Left kidney (tissue), 1 donor: ENCODE measurements at regions not wholly inside any gene's neighbourhood (a gene's known extent, or its start where the extent isn't known, plus 50 kb on each side); places are given as distances from the start of the nearest gene placed in this dataset.

Source experiments
- DNase-seq: peaks from one replicate; pipeline ENCODE4 v3.0.0-alpha.2; 2013

- no peak for DNase-seq
Observed at GRCh38 chr9:120291050-120291449, 288.9 kb downstream of the CDK5RAP2 start.

GRCh38 chr9:120289990-120290975, 289.7 kb downstream of the CDK5RAP2 start:
- no peak for DNase-seq

GRCh38 chr9:120289098-120289497, 290.9 kb downstream of the CDK5RAP2 start:
- DNase-seq = no peak

- DNase-seq = no peak
Observed at GRCh38 chr9:120286530-120286929, 293.4 kb downstream of the CDK5RAP2 start.

- peak; percentile 2 for DNase-seq
Observed at GRCh38 chr9:120284821-120285220, 295.1 kb downstream of the CDK5RAP2 start.

- no peak for DNase-seq
Observed at GRCh38 chr9:120281665-120282064, 298.3 kb downstream of the CDK5RAP2 start.

GRCh38 chr9:120267929-120268328, 312.0 kb downstream of the CDK5RAP2 start:
- DNase-seq = no peak

GRCh38 chr9:120265791-120266190, 314.2 kb downstream of the CDK5RAP2 start:
- no peak for DNase-seq

GRCh38 chr9:120264528-120264927, 315.4 kb downstream of the CDK5RAP2 start:
- DNase-seq = no peak

GRCh38 chr9:120263836-120264235, 316.1 kb downstream of the CDK5RAP2 start:
- DNase-seq = no peak

GRCh38 chr9:120261419-120261818, 318.5 kb downstream of the CDK5RAP2 start:
- DNase-seq = no peak

GRCh38 chr9:120259100-120259499, 320.9 kb downstream of the CDK5RAP2 start:
- no peak for DNase-seq

GRCh38 chr9:120258096-120258495, 321.9 kb downstream of the CDK5RAP2 start:
- no peak for DNase-seq

- no peak for DNase-seq
Observed at GRCh38 chr9:120257483-120257882, 322.5 kb downstream of the CDK5RAP2 start.

- no peak for DNase-seq
Observed at GRCh38 chr9:120256146-120256545, 323.8 kb downstream of the CDK5RAP2 start.

- peak; percentile 11 for DNase-seq
Observed at GRCh38 chr9:120252248-120252647, 327.7 kb downstream of the CDK5RAP2 start.

- no peak for DNase-seq
Observed at GRCh38 chr9:120242116-120242811, 337.7 kb downstream of the CDK5RAP2 start.

- no peak for DNase-seq
Observed at GRCh38 chr9:120236596-120236995, 343.4 kb downstream of the CDK5RAP2 start.

GRCh38 chr9:120235081-120235480, 344.9 kb downstream of the CDK5RAP2 start:
- DNase-seq = no peak

GRCh38 chr9:120230227-120230626, 349.7 kb downstream of the CDK5RAP2 start:
- DNase-seq = no peak

GRCh38 chr9:120221844-120222243, 358.1 kb downstream of the CDK5RAP2 start:
- no peak for DNase-seq

- DNase-seq = peak; percentile 57
Observed at GRCh38 chr9:120214332-120214731, 365.6 kb downstream of the CDK5RAP2 start.

- DNase-seq = no peak
Observed at GRCh38 chr9:120212853-120213200, 367.1 kb downstream of the CDK5RAP2 start.
